GM23248 (cell line): ENCODE measurements at regions not wholly inside any gene's neighbourhood (a gene's known extent, or its start where the extent isn't known, plus 50 kb on each side); places are given as distances from the start of the nearest gene placed in this dataset.

Experiments
- EZH2 ChIP-seq: fragments of 200-600 bp; sonication (generic); IDR thresholded peaks from 2 replicates; pipeline ENCODE4 v1.6.1; 2018; ENCODE audit warnings: antibody characterized with exemption, mild to moderate bottlenecking; ENCODE audit not compliant: insufficient read depth, poor library complexity, severe bottlenecking
- EZH2phosphoT487 ChIP-seq: fragments of 200-600 bp; sonication (generic); IDR thresholded peaks from 2 replicates; pipeline ENCODE4 v1.6.1; 2018; ENCODE audit warnings: antibody characterized with exemption, moderate library complexity, mild to moderate bottlenecking, low read depth; ENCODE audit not compliant: insufficient read depth

DNA sequence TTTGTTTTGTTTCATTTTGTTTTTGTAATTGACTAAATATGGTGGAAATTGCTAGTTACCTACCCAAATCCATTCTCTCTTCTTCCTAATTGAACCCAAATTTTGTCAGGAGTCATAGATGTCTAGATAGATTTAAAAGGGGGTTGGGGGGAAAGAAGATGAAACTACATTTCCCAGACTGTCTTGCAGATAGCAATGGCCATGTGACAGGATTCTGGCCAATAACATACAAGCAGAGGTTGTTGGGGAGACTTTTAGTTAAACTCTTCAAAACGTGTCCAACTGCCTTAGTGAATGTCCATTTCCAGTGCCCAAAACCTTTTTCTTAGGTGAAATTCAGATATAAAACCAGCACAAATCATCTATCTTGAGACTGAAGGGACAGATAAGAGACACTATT, 583.9 kb upstream of the API5 start:
- TF ChIP-seq EZH2phosphoT487 (no peak), EZH2 (no peak)
